HG03342 (cell line): ENCODE measurements at regions not wholly inside any gene's neighbourhood (a gene's known extent, or its start where the extent isn't known, plus 50 kb on each side); places are given as distances from the start of the nearest gene placed in this dataset.

Source experiments
- ATAC-seq: cut with Tn5 transposase; IDR thresholded peaks from one replicate; pipeline ENCODE4 v1.9.1; 2021; ENCODE audit warnings: mild to moderate bottlenecking, moderate library complexity; ENCODE audit not compliant: unreplicated experiment

DNA sequence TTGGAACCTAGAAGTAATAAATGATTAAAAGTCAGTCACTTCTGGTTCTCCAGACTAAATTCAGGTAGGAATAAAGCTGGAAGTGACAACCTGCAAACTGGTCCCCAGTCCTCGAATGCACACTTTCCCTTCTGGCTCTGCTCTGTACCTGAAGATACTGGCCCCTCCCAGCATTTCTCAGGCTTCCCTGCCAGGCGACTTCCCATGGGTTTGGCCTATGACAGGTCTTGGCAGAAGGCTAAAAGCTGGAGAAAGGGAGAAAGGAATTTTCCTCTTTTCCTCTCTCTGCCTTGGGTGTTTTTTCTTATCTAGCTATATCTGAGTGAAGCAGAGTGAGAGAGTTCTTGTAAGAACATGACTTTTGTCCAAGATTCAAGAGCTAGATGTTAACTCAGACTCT is 1005.7 kb downstream of the DTWD2 start:
- ATAC-seq, result no peak

- ATAC-seq, result no peak
Measured at GRCh38 chr5:117973785-117974184, 1014.6 kb downstream of the DTWD2 start.

- ATAC-seq, result no peak
Measured at GRCh38 chr5:117955831-117956230, 1032.5 kb downstream of the DTWD2 start.

GRCh38 chr5:117954331-117954730 is 1034.0 kb downstream of the DTWD2 start:
- ATAC-seq, result no peak

- no peak for ATAC-seq
Measured at GRCh38 chr5:117953272-117953671, 1035.1 kb downstream of the DTWD2 start.

GRCh38 chr5:117947836-117948235 is 1040.5 kb downstream of the DTWD2 start:
- no peak for ATAC-seq

- no peak for ATAC-seq
Measured at GRCh38 chr5:117947121-117947520, 1041.2 kb downstream of the DTWD2 start.

DNA sequence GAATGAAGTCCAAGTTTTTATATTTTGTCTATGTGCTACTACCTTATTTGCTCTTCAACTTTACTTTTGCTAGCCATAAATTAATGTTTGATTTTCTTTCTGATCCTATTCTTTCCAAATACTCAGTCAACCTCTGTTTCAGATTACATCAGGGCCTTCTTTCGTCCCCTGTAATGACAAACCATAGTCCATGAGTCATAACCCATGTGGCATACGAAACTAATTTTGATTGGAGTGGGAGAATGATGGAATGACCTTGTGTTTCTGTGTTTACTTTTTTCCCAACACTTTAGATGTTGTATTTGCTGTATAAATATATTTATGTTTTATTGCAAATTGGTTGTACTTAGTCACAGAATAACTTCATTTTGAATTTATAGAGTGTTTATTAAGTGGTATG is 1043.1 kb downstream of the DTWD2 start:
- ATAC-seq, result no peak

DNA sequence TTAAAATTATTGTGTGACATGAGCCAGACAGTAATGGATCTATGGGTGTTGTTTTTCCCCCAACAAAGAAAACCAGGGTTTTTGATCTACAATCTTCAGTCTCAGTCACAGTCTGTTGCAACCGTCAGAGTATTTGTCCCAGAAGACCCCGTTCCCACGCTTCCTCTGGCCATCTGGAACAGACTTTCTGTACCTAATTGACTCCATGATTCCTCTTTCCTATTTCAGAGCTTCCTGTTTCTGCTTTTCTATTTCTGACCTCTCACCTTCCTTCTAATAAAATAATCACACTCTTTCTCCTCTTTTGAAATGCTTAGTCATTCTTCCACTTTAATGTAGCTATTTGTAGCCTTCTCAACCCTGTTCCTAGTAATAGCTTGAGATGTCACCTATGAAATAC is 1044.8 kb downstream of the DTWD2 start:
- no peak for ATAC-seq

GRCh38 chr5:117942861-117943519 is 1045.4 kb downstream of the DTWD2 start:
- no peak for ATAC-seq

GRCh38 chr5:117893211-117893610 is 1095.1 kb downstream of the DTWD2 start:
- ATAC-seq, result no peak

DNA sequence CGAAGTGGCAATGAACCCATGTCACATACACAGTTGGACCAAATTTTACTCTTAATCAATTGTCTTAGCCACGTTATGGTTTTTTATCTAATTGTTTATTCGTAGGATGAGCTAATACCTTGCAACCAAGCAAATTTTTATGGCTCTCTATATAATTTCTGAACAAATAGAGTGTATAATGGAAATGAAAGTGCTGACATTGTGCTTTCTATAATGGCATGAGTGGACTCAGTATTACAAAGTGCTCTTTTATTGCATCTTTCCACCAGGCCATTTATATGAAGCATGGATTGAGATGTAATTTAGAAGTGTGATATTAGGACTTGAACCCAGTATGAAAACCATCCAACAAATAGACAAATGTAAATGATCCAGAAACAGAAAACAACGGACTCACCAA is 1096.0 kb downstream of the DTWD2 start:
- no peak for ATAC-seq

DNA sequence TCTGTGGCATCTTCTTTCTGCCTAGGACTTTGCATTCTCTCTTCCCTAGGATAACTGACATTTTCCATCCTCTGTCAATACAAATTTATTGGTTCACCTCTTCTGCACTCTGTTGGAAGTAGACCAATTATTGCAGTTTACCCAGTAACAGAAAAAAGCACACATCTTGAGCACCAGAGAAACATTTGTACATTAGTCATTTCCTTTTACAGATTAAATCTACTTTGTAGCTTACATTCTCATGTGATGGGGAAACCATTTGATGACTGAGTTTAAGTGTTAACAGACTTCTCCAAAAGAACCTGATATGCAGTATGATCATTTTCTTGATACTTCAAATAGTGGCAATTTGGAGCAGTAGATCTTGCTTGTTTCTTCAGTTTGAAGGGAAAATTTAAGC is 1098.8 kb downstream of the DTWD2 start:
- ATAC-seq, result no peak

DNA sequence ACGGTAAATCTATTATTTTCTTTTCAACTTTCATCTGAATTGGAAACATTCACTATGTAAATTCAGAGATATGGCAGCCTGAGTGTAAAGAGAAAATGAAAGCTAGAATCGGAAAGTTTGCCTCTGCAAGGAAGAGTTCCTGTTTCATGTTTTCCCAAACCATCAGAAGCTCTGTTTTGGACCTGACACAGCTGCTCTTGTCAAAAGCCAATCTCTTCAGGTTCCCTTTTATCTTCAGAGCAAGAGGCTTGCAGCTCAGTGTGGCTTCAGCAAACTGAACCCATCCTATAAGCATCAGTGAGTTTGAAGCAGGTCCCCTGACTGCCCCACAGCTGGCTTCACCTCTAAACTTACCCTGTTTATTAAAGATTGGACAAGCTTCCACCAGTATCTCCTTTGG is 1099.7 kb downstream of the DTWD2 start:
- ATAC-seq, result peak; percentile 94

DNA sequence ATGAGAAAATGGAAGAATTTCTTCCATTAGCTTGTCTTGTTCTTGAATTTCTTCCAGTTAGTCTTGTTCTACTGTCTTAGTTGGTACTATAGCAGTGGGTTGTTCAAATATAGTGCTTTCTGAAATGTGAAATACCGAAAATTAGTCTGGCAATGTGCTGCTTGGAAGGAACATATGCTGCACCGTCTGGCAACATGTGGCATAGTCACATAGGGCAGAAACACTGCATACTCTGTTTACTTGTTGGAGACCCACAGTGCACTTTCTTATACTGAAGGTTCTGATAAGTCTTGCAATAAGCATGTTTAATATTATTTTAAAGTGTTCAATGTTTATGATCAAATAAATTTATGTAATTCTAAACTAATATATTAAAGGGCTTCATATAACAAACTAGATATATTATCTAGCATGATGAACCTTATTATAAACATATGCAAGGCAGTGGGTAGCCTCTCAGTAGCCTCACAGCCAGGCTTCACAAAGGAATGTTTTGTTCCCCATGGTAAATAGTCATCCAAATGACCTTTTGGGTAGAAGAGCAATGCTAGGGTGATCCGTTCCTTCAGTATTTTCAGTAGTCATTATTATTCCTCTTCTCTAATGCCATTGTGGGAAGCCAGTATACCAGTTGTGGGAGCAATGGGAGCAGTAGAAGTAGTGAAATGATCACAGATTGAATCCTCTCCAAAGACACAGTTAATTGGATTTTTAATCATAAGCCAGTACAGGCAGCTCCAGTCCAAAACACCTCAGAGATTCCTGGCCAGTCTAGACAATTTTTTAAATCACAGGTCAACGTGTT is 1106.7 kb downstream of the DTWD2 start:
- no peak for ATAC-seq

GRCh38 chr5:117880932-117881331 is 1107.4 kb downstream of the DTWD2 start:
- no peak for ATAC-seq

GRCh38 chr5:117877731-117878130 is 1110.6 kb downstream of the DTWD2 start:
- no peak for ATAC-seq

- no peak for ATAC-seq
Measured at GRCh38 chr5:117872798-117873368, 1115.5 kb downstream of the DTWD2 start.

GRCh38 chr5:117869596-117869995 is 1118.8 kb downstream of the DTWD2 start:
- ATAC-seq, result no peak

- no peak for ATAC-seq
Measured at GRCh38 chr5:117863586-117864296, 1124.6 kb downstream of the DTWD2 start.

GRCh38 chr5:117860550-117860949 is 1127.8 kb downstream of the DTWD2 start:
- no peak for ATAC-seq

DNA sequence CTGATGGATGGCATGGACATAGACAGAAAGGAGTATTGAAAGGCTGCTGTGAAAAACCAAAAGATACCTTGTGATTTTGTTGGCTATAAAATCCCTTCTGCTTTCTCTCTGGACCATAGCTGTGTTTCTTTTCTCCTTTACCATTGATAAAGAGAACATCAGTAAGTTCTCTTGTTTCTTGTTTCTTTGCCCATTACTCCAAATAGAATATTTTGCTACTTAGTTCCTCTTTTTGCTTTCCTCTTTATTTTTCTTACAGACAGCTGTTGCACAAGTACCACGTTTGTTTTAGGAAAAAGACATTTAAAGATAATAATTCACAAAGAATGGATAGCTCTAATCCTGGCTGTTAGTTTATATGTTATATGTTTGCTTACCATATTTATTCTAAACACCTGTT is 1129.2 kb downstream of the DTWD2 start:
- no peak for ATAC-seq
